DND-41 (cell line): ENCODE measurements at regions not wholly inside any gene's neighbourhood (a gene's known extent, or its start where the extent isn't known, plus 50 kb on each side); places are given as distances from the start of the nearest gene placed in this dataset.
"Not testable (repeated sequence)": the region's sequence is repeated elsewhere in the genome, so short reads cannot be mapped to it uniquely, and the experiment has no call there.

Experiments
- ATAC-seq: fragments of 200-7000 bp; cut with Tn5 transposase; 3 replicates; pipeline ENCODE4 v1.9.1; 2021; ENCODE audit warnings: low read depth; ENCODE audit not compliant: insufficient read depth
- DNase-seq: peaks from one replicate; pipeline ENCODE4 v3.0.0-alpha.2; 2020
- H2AFZ ChIP-seq: 2 replicates; pipeline ENCODE4 v1.6.0; 2012; ENCODE audit warnings: low read depth, low read length
- H3K27ac ChIP-seq: 2 replicates; pipeline ENCODE4 v1.5.1; 2012; ENCODE audit warnings: low read length, inconsistent platforms
- H3K27me3 ChIP-seq: fragments of 200-600 bp; sonication (generic); 2 replicates; pipeline ENCODE4 v1.6.0; 2012; ENCODE audit warnings: low read length, mild to moderate bottlenecking, inconsistent platforms; ENCODE audit not compliant: insufficient read depth, poor library complexity
- H3K36me3 ChIP-seq: 2 replicates; pipeline ENCODE4 v1.5.1; 2012; ENCODE audit warnings: low read length, inconsistent platforms; ENCODE audit not compliant: insufficient read depth
- H3K4me1 ChIP-seq: 2 replicates; pipeline ENCODE4 v1.5.1; 2012; ENCODE audit warnings: mild to moderate bottlenecking, low read length; ENCODE audit not compliant: insufficient read depth
- H3K4me2 ChIP-seq: 2 replicates; pipeline ENCODE4 v1.6.0; 2012; ENCODE audit warnings: mild to moderate bottlenecking, moderate library complexity, low read length, inconsistent platforms; ENCODE audit not compliant: insufficient read depth
- H3K4me3 ChIP-seq, 2 experiments: fragments of 200-600 bp in 1 of 2; shearing (Covaris generic) in 1 of 2; 2 replicates each; pipeline ENCODE4 v1.5.1; 2012 to 2016; ENCODE audit warnings: inconsistent platforms in 2 of 2, low read length in 2 of 2, mild to moderate bottlenecking in 2 of 2, low read depth in 1 of 2, moderate library complexity in 1 of 2
- H3K79me2 ChIP-seq: 2 replicates; pipeline ENCODE4 v1.6.0; 2012; ENCODE audit warnings: low read length, inconsistent platforms; ENCODE audit not compliant: insufficient read depth
- H3K9ac ChIP-seq: 2 replicates; pipeline ENCODE4 v1.6.0; 2012; ENCODE audit warnings: low read depth, mild to moderate bottlenecking, inconsistent platforms, low read length, moderate library complexity
- H3K9me3 ChIP-seq: 2 replicates; pipeline ENCODE4 v1.5.1; 2012; ENCODE audit warnings: low read length, moderate library complexity, mild to moderate bottlenecking, inconsistent platforms; ENCODE audit not compliant: insufficient read depth, severe bottlenecking
- H4K20me1 ChIP-seq: 2 replicates; pipeline ENCODE4 v1.6.0; 2012; ENCODE audit warnings: low read length; ENCODE audit not compliant: insufficient read depth
- TF ChIP-seq, protein P1 (sequence below): IDR thresholded peaks from 2 replicates; pipeline ENCODE4 v1.5.1; 2012; ENCODE audit warnings: borderline replicate concordance, low read length, moderate library complexity, mild to moderate bottlenecking; ENCODE audit not compliant: poor library complexity, severe bottlenecking; ENCODE audit errors: extremely low read depth

DNA sequence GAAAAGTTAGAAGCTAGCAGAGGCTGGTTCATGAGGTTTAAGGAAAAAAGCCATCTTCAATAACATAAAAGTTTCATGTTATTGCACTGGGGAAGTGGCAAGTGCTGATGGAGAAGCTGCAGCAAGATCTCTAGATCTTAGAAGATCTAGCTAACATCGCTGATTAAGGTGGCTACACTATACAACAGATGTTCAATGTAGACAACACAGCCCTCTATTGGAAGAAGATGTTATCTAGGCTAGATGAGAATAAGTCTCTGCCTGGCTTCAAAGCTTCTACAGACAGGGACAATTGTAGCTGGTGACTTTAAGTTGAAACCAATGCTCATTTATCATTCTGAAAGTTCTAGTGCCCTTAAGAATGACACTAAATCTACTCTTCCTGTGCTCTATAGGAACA is 310.3 kb downstream of the KLF13 start:
- not testable (repeated sequence) for H3K9ac ChIP-seq, H3K27me3 ChIP-seq, H3K27ac ChIP-seq, H2AFZ ChIP-seq, DNase-seq, H3K4me1 ChIP-seq, H3K9me3 ChIP-seq, ATAC-seq, H3K36me3 ChIP-seq, H3K79me2 ChIP-seq, H4K20me1 ChIP-seq, H3K4me3 ChIP-seq, H3K4me2 ChIP-seq

DNA sequence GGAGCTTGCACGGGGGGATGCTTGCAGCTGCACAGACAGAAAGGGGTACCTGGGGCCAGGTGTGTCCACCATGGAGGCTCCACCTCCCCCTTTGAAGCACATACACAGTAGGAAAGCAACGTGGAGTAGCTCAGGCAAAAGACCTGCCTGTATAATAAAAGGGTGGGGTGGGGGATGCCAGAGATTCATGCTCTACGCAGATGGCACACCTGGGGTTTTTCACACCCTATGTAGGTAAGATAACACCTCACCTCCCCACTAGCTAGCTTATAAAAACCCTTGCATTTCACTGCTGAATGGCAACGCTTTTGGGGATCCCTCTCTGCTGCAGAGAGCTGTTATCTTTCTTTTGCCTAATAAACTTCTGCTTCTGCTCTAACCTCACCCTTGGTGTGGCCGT is 317.3 kb downstream of the KLF13 start:
- ATAC-seq, H3K79me2 ChIP-seq, H3K36me3 ChIP-seq, DNase-seq, H3K27ac ChIP-seq, H4K20me1 ChIP-seq, H3K4me2 ChIP-seq, H3K9ac ChIP-seq, H3K4me1 ChIP-seq, H2AFZ ChIP-seq, H3K27me3 ChIP-seq, H3K9me3 ChIP-seq, H3K4me3 ChIP-seq: not testable (repeated sequence)

DNA sequence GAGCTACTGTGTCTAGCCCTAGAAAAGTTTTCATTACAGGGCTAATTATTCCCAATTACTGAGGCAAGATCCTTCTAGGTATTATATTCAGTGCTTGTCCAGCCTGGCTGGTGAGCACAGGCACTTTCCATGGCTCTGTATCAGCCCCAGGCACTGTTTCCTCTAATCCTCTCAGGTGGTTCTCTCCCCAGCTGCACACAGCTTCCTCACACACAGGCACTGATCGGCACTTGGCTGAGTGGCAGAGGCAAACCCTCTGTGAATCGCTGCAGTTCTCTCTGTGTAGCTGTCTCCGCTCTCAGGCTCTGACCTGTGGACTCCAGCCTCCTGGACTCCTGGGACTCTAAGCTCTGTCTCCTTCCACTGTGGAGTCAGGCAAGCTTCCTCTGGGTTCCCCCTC is 318.1 kb downstream of the KLF13 start:
- H4K20me1 ChIP-seq, result not testable (repeated sequence)

DNA sequence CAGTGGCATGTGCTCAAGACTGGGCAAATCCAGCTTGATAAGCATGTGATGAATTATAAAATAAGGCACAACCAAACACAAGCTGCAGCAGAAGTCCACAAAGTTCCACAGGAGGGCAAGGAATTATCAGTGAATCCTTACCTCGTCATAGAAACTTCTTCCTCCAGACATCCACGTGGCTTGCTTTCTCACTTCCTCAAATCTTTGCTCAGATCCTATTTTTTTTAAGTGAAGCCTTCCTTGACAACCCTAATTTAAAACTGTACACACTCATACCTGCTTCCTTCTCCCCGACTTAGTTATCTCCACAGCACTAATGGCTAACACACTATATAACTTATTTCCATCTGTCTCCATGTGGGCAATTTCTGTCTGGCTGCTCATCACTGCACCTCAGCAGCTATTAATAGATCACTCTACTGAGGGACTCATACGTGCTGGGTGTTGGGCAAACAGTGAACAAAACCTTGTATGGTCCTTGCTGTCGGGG is 320.7 kb downstream of the KLF13 start:
- H3K9ac ChIP-seq, H3K36me3 ChIP-seq, H3K79me2 ChIP-seq, H3K4me2 ChIP-seq, H4K20me1 ChIP-seq, H2AFZ ChIP-seq, ATAC-seq, H3K9me3 ChIP-seq, H3K4me1 ChIP-seq, H3K27me3 ChIP-seq, H3K4me3 ChIP-seq, H3K27ac ChIP-seq, DNase-seq: not testable (repeated sequence)

More for the DNA sequence above, 318.1 kb downstream of the KLF13 start:
- H3K4me2 ChIP-seq, H3K9me3 ChIP-seq, DNase-seq, H2AFZ ChIP-seq, H3K4me1 ChIP-seq, H3K79me2 ChIP-seq, ATAC-seq, H3K27me3 ChIP-seq, H3K36me3 ChIP-seq, H3K4me3 ChIP-seq, H3K27ac ChIP-seq, H3K9ac ChIP-seq: not testable (repeated sequence)

DNA sequence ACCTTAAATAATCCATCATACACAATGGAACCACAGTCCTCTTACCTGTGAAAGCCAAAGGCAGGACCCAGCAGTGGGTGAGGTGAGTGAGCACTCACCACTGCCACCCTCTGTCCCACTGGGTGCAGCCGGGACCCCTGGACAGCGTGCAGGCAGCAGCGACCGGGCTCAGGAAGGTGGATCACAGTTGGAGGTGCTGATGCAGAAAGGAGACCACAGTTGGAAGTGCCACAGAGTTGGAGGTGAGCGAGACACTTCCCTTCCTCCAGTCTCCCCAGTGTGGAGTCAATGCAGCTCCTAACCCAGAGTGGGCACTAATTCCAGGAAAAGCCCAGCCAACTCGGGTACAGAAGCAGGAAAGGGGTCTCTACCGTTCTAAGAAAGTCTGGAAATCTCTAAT is 323.0 kb downstream of the KLF13 start:
- not testable (repeated sequence) for H3K4me2 ChIP-seq, ATAC-seq, H3K4me1 ChIP-seq

DNA sequence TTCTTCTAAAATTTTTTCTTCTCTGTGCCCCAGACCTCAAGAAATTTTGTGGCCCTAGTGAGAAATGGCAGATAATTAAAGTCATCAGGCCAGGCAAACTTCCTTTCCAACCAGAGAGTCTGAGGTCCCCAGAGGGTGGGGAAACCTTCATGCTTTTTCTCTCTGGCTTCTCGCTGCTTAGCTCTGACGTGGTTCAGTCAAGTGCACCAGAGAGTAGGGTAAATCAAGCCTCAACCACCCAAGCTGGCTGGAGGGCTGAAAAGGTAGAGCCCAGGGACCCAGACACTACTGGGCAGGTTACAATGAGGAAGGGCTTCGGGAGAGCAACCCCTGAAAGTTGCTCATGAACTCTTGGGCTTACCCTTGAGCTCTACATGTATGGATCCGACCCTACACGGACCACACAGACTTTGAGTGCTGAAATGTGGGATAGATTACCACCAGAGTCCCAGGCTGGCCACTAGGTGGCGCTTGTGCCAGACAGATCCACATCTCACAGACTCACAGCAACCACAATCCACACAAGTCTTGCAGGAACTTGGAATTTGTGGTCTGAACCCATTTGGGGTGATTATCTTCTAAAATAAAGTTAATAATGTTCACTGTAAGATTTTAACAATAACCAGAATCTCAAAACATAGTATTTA is 323.5 kb downstream of the KLF13 start:
- H3K79me2 ChIP-seq, H3K27me3 ChIP-seq, H4K20me1 ChIP-seq, H2AFZ ChIP-seq, H3K9me3 ChIP-seq, H3K4me1 ChIP-seq, H3K4me3 ChIP-seq, H3K4me2 ChIP-seq, H3K27ac ChIP-seq, H3K36me3 ChIP-seq, H3K9ac ChIP-seq: not testable (repeated sequence)
- peak; percentile 33 for DNase-seq
- ATAC-seq, result peak; percentile 72
- TF ChIP-seq, protein P1, sequence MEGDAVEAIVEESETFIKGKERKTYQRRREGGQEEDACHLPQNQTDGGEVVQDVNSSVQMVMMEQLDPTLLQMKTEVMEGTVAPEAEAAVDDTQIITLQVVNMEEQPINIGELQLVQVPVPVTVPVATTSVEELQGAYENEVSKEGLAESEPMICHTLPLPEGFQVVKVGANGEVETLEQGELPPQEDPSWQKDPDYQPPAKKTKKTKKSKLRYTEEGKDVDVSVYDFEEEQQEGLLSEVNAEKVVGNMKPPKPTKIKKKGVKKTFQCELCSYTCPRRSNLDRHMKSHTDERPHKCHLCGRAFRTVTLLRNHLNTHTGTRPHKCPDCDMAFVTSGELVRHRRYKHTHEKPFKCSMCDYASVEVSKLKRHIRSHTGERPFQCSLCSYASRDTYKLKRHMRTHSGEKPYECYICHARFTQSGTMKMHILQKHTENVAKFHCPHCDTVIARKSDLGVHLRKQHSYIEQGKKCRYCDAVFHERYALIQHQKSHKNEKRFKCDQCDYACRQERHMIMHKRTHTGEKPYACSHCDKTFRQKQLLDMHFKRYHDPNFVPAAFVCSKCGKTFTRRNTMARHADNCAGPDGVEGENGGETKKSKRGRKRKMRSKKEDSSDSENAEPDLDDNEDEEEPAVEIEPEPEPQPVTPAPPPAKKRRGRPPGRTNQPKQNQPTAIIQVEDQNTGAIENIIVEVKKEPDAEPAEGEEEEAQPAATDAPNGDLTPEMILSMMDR, result peak; percentile 8

More for the DNA sequence above, 323.0 kb downstream of the KLF13 start:
- not testable (repeated sequence) for H3K4me3 ChIP-seq, H3K9ac ChIP-seq, H3K27ac ChIP-seq, DNase-seq, H3K36me3 ChIP-seq, H3K9me3 ChIP-seq, H3K79me2 ChIP-seq, H4K20me1 ChIP-seq, H3K27me3 ChIP-seq, H2AFZ ChIP-seq

DNA sequence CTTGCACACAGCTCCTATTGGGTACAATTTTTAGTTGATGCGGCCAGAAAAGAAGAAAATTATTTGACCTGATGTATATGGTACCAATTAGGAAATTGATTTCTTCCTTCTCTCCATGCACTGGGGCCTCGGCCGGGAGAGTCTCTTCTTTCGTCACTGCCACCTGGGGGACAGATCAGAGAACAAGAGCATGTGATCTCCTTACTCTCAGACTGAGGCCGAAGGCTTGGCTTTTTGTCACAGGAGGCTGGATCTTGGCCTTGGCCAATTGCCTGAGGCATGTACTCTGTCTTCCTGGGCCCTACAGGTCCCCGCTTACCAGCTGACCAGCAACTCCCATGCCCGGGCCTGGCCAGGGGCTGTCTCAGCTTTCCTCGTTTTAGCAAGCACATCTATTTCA is 330.3 kb downstream of the KLF13 start:
- H3K9ac ChIP-seq, H3K4me1 ChIP-seq, H3K36me3 ChIP-seq, H3K4me3 ChIP-seq, H3K9me3 ChIP-seq, H3K27ac ChIP-seq, H4K20me1 ChIP-seq, H3K79me2 ChIP-seq, H2AFZ ChIP-seq, ATAC-seq, DNase-seq, H3K4me2 ChIP-seq, H3K27me3 ChIP-seq: not testable (repeated sequence)
